ENCODE measurements at regions not wholly inside any gene's neighbourhood (a gene's known extent, or its start where the extent isn't known, plus 50 kb on each side); places are given as distances from the start of the nearest gene placed in this dataset.

DNA sequence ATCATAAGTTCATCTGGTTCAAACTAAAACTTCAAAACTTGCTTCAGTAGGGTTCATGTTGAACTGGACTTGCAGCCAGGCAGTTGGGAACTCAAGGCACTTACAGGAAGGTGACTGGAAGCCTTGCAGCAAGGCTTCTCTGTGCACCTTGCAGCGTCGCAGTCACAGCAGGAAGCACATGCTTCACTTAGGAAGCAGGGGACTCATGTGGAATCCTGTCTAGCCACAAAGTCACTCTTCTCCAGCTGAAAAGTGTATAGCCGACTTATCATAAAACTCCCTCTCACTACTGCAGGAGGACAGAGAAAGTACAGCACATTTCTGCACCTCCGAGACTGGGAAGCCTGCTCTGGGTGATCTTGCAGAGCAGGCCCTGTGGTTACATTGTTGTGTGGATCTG, 114.0 kb upstream of the PRB2 start:
- no peak for TF ChIP-seq EZH2 (IDR thresholded peaks at IDR 0.05; ENCODE audit: borderline replicate concordance, low read depth, low read length, severe bottlenecking)
- TF ChIP-seq, protein P1, sequence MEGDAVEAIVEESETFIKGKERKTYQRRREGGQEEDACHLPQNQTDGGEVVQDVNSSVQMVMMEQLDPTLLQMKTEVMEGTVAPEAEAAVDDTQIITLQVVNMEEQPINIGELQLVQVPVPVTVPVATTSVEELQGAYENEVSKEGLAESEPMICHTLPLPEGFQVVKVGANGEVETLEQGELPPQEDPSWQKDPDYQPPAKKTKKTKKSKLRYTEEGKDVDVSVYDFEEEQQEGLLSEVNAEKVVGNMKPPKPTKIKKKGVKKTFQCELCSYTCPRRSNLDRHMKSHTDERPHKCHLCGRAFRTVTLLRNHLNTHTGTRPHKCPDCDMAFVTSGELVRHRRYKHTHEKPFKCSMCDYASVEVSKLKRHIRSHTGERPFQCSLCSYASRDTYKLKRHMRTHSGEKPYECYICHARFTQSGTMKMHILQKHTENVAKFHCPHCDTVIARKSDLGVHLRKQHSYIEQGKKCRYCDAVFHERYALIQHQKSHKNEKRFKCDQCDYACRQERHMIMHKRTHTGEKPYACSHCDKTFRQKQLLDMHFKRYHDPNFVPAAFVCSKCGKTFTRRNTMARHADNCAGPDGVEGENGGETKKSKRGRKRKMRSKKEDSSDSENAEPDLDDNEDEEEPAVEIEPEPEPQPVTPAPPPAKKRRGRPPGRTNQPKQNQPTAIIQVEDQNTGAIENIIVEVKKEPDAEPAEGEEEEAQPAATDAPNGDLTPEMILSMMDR (IDR thresholded peaks at IDR 0.05; ENCODE audit: extremely low read depth in 1 of 2, insufficient read depth in 1 of 2, low read depth in 1 of 2, low read length in 2 of 2), result no peak
- TF ChIP-seq POLR2AphosphoS5 (IDR thresholded peaks at IDR 0.05; ENCODE audit: insufficient read depth, low read depth, low read length), result no peak
- TF ChIP-seq POLR2A (IDR thresholded peaks at IDR 0.05; ENCODE audit: low read depth, low read length), result no peak
- TF ChIP-seq MYC (IDR thresholded peaks at IDR 0.05; ENCODE audit: low read depth, low read length), result no peak
- TF ChIP-seq, protein P2, sequence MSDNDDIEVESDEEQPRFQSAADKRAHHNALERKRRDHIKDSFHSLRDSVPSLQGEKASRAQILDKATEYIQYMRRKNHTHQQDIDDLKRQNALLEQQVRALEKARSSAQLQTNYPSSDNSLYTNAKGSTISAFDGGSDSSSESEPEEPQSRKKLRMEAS (IDR thresholded peaks at IDR 0.05; ENCODE audit: insufficient read depth, insufficient read length), result no peak
- no peak for TF ChIP-seq FOS (IDR thresholded peaks at IDR 0.05; ENCODE audit: borderline replicate concordance, insufficient read depth, low read length)
- no peak for TF ChIP-seq JUN (IDR thresholded peaks at IDR 0.05; ENCODE audit: borderline replicate concordance, insufficient read depth, insufficient read length, low read depth)
- no peak for TF ChIP-seq GATA2 (IDR thresholded peaks at IDR 0.05; ENCODE audit: insufficient read depth, insufficient read length, low read depth, low read length)

Measured in endothelial cell of umbilical vein (primary cell).